ENCODE measurements at regions not wholly inside any gene's neighbourhood (a gene's known extent, or its start where the extent isn't known, plus 50 kb on each side); places are given as distances from the start of the nearest gene placed in this dataset.

GRCh38 chr15:36484038-36484778 lies 95.2 kb upstream of the CDIN1 start:
- no peak for DNase-seq

GRCh38 chr15:36491912-36492311 lies 87.5 kb upstream of the CDIN1 start:
- DNase-seq, result no peak

- DNase-seq, result no peak
These were observed 83.9 kb upstream of the CDIN1 start for GRCh38 chr15:36495456-36495991.

- DNase-seq, result no peak
These were observed 81.5 kb upstream of the CDIN1 start for GRCh38 chr15:36497901-36498300.

GRCh38 chr15:36498401-36498800 lies 81.0 kb upstream of the CDIN1 start:
- DNase-seq, result no peak

GRCh38 chr15:36498916-36499315 lies 80.5 kb upstream of the CDIN1 start:
- DNase-seq, result no peak

- no peak for DNase-seq
These were observed 79.7 kb upstream of the CDIN1 start for GRCh38 chr15:36499412-36500389.

- DNase-seq, result peak; percentile 5 to 38
These were observed 78.3 kb upstream of the CDIN1 start for GRCh38 chr15:36501063-36501678.

GRCh38 chr15:36502509-36502908 lies 76.9 kb upstream of the CDIN1 start:
- no peak for DNase-seq

GRCh38 chr15:36506733-36507356 lies 72.6 kb upstream of the CDIN1 start:
- no peak for DNase-seq

GRCh38 chr15:36507458-36507857 lies 72.0 kb upstream of the CDIN1 start:
- no peak for DNase-seq

- no peak for DNase-seq
These were observed 67.8 kb upstream of the CDIN1 start for GRCh38 chr15:36511594-36511993.

GRCh38 chr15:36517758-36518157 lies 61.7 kb upstream of the CDIN1 start:
- DNase-seq, result no peak

GRCh38 chr15:36519067-36519466 lies 60.4 kb upstream of the CDIN1 start:
- no peak for DNase-seq

GRCh38 chr15:36525430-36525829 lies 54.0 kb upstream of the CDIN1 start:
- DNase-seq, result no peak

- no peak for DNase-seq
These were observed 51.9 kb upstream of the CDIN1 start for GRCh38 chr15:36527235-36528162.

- DNase-seq, result no peak
These were observed 50.0 kb upstream of the CDIN1 start for GRCh38 chr15:36529296-36530011.
